ENCODE measurements at regions not wholly inside any gene's neighbourhood (a gene's known extent, or its start where the extent isn't known, plus 50 kb on each side); places are given as distances from the start of the nearest gene placed in this dataset.
A peak's percentile ranks its signal among the peaks of the same experiment; 100 is the strongest.

- H3K27me3 Mint-ChIP-seq (ENCODE audit: low read depth in 3 of 3) = peaks cover 2 to 6% (median 3%) of the 10 kb centered on the region in 3 donors
- no peak overlapping the region for H3K4me3 Mint-ChIP-seq
- no peak for DNase-seq
- H3K4me1 Mint-ChIP-seq = no peaks in the 10 kb centered on the region
- H3K27ac Mint-ChIP-seq = no peak overlapping the region
- H3K36me3 Mint-ChIP-seq = no peaks in the 10 kb centered on the region
- H3K9me3 Mint-ChIP-seq = no peaks in the 10 kb centered on the region
Observed at GRCh38 chr7:3215624-3216585, 85.1 kb upstream of the SDK1 start.

GRCh38 chr7:3217166-3217565, 83.9 kb upstream of the SDK1 start:
- Mint-ChIP-seq H3K4me1 (no peaks in the 10 kb centered on the region), H3K9me3 (no peaks in the 10 kb centered on the region), H3K27ac (no peak overlapping the region), H3K36me3 (no peaks in the 10 kb centered on the region), H3K4me3 (no peak overlapping the region), H3K27me3 (ENCODE audit: low read depth in 3 of 3) (peaks cover 2 to 6% (median 3%) of the 10 kb centered on the region in 3 donors)
- no peak for DNase-seq

GRCh38 chr7:3218411-3219225, 82.4 kb upstream of the SDK1 start:
- H3K27ac Mint-ChIP-seq = no peak overlapping the region
- H3K27me3 Mint-ChIP-seq (ENCODE audit: low read depth in 3 of 3) = peaks cover 2 to 10% (median 5%) of the 10 kb centered on the region in 3 donors
- H3K36me3 Mint-ChIP-seq = no peaks in the 10 kb centered on the region
- no peak overlapping the region for H3K4me3 Mint-ChIP-seq
- no peaks in the 10 kb centered on the region for H3K9me3 Mint-ChIP-seq
- H3K4me1 Mint-ChIP-seq = no peaks in the 10 kb centered on the region
- DNase-seq = no peak

- no peak for DNase-seq
- Mint-ChIP-seq H3K27me3 (ENCODE audit: low read depth in 3 of 3) (peaks cover 2 to 12% (median 6%) of the 10 kb centered on the region in 3 donors), H3K36me3 (no peaks in the 10 kb centered on the region), H3K4me1 (peaks cover 0 to under 1% of the 10 kb centered on the region in 2 donors), H3K9me3 (no peaks in the 10 kb centered on the region), H3K27ac (no peak overlapping the region), H3K4me3 (no peak overlapping the region)
Observed at GRCh38 chr7:3229904-3230470, 71.1 kb upstream of the SDK1 start.

GRCh38 chr7:3230908-3231307, 70.1 kb upstream of the SDK1 start:
- Mint-ChIP-seq H3K4me1 (peaks cover 0 to 3% of the 10 kb centered on the region in 2 donors), H3K27ac (no peak overlapping the region), H3K9me3 (peaks cover 0 to 5% (median 0%) of the 10 kb centered on the region in 6 donors), H3K36me3 (no peaks in the 10 kb centered on the region), H3K27me3 (ENCODE audit: low read depth in 3 of 3) (peaks cover 2 to 13% (median 8%) of the 10 kb centered on the region in 3 donors), H3K4me3 (no peak overlapping the region)
- DNase-seq = no peak

- Mint-ChIP-seq H3K27ac (no peak overlapping the region), H3K27me3 (ENCODE audit: low read depth in 3 of 3) (peaks cover 2 to 7% (median 4%) of the 10 kb centered on the region in 3 donors), H3K4me3 (no peak overlapping the region), H3K9me3 (peaks cover 0 to 5% (median 0%) of the 10 kb centered on the region in 6 donors), H3K36me3 (no peaks in the 10 kb centered on the region), H3K4me1 (peaks cover 0 to 3% of the 10 kb centered on the region in 2 donors)
- no peak for DNase-seq
Observed at GRCh38 chr7:3232228-3232627, 68.8 kb upstream of the SDK1 start.

- H3K4me1 Mint-ChIP-seq = peaks cover 0 to 3% of the 10 kb centered on the region in 2 donors
- H3K27me3 Mint-ChIP-seq (ENCODE audit: low read depth in 3 of 3) = peaks cover 2 to 7% (median 4%) of the 10 kb centered on the region in 3 donors
- no peak for DNase-seq
- H3K4me3 Mint-ChIP-seq = no peak overlapping the region
- H3K27ac Mint-ChIP-seq = no peak overlapping the region
- H3K9me3 Mint-ChIP-seq = peaks cover 0 to 5% (median 0%) of the 10 kb centered on the region in 6 donors
- no peaks in the 10 kb centered on the region for H3K36me3 Mint-ChIP-seq
Observed at GRCh38 chr7:3233301-3233700, 67.8 kb upstream of the SDK1 start.

GRCh38 chr7:3234051-3234450, 67.0 kb upstream of the SDK1 start:
- Mint-ChIP-seq H3K4me3 (no peak overlapping the region), H3K9me3 (peaks cover 0 to 5% (median 0%) of the 10 kb centered on the region in 6 donors), H3K27me3 (ENCODE audit: low read depth in 3 of 3) (peaks cover 2 to 7% (median 4%) of the 10 kb centered on the region in 3 donors), H3K36me3 (no peaks in the 10 kb centered on the region), H3K27ac (no peak overlapping the region), H3K4me1 (peaks cover 0 to 3% of the 10 kb centered on the region in 2 donors)
- DNase-seq = no peak

- H3K27ac Mint-ChIP-seq = peak overlapping the region in 2 of 6 donors; percentile 5 to 59
- peaks cover 0 to 7% (median 4%) of the 10 kb centered on the region in 3 donors for H3K27me3 Mint-ChIP-seq (ENCODE audit: low read depth in 3 of 3)
- no peak for DNase-seq
- H3K9me3 Mint-ChIP-seq = peaks cover 0 to 5% (median 0%) of the 10 kb centered on the region in 6 donors
- peaks cover 0 to 3% of the 10 kb centered on the region in 2 donors for H3K4me1 Mint-ChIP-seq
- H3K4me3 Mint-ChIP-seq = no peak overlapping the region
- no peaks in the 10 kb centered on the region for H3K36me3 Mint-ChIP-seq
Observed at GRCh38 chr7:3234851-3235250, 66.2 kb upstream of the SDK1 start.

GRCh38 chr7:3235322-3235721, 65.7 kb upstream of the SDK1 start:
- no peak overlapping the region for H3K4me3 Mint-ChIP-seq
- H3K27ac Mint-ChIP-seq = peak overlapping the region in 2 of 6 donors; percentile 5 to 59
- no peaks in the 10 kb centered on the region for H3K36me3 Mint-ChIP-seq
- no peak for DNase-seq
- peaks cover 0 to 3% of the 10 kb centered on the region in 2 donors for H3K4me1 Mint-ChIP-seq
- H3K27me3 Mint-ChIP-seq (ENCODE audit: low read depth in 3 of 3) = peaks cover 0 to 7% (median 4%) of the 10 kb centered on the region in 3 donors
- H3K9me3 Mint-ChIP-seq = peaks cover 0 to 5% (median 0%) of the 10 kb centered on the region in 6 donors

- Mint-ChIP-seq H3K27me3 (ENCODE audit: low read depth in 3 of 3) (peaks cover 0 to 7% (median 4%) of the 10 kb centered on the region in 3 donors), H3K9me3 (peaks cover 0 to 5% (median 0%) of the 10 kb centered on the region in 6 donors), H3K36me3 (no peaks in the 10 kb centered on the region), H3K4me3 (no peak overlapping the region), H3K4me1 (peaks cover 0 to 3% of the 10 kb centered on the region in 2 donors), H3K27ac (no peak overlapping the region)
- no peak for DNase-seq
Observed at GRCh38 chr7:3236268-3236667, 64.8 kb upstream of the SDK1 start.

GRCh38 chr7:3238525-3239210, 62.4 kb upstream of the SDK1 start:
- Mint-ChIP-seq H3K9me3 (peaks cover 0 to 5% (median 0%) of the 10 kb centered on the region in 6 donors), H3K27me3 (ENCODE audit: low read depth in 3 of 3) (peaks cover 2 to 5% (median 3%) of the 10 kb centered on the region in 3 donors), H3K4me1 (peaks cover 0 to 3% of the 10 kb centered on the region in 2 donors), H3K4me3 (no peak overlapping the region), H3K36me3 (no peaks in the 10 kb centered on the region), H3K27ac (no peak overlapping the region)
- DNase-seq = no peak

- no peak overlapping the region for H3K27ac Mint-ChIP-seq
- H3K36me3 Mint-ChIP-seq = no peaks in the 10 kb centered on the region
- DNase-seq = no peak
- H3K4me1 Mint-ChIP-seq = peaks cover 0 to 3% of the 10 kb centered on the region in 2 donors
- no peak overlapping the region for H3K4me3 Mint-ChIP-seq
- H3K9me3 Mint-ChIP-seq = peaks cover 0 to 5% (median 0%) of the 10 kb centered on the region in 6 donors
- H3K27me3 Mint-ChIP-seq (ENCODE audit: low read depth in 3 of 3) = peaks cover 2 to 5% (median 3%) of the 10 kb centered on the region in 3 donors
Observed at GRCh38 chr7:3239291-3239691, 61.8 kb upstream of the SDK1 start.
